PC-9 (cell line): ENCODE measurements at regions not wholly inside any gene's neighbourhood (a gene's known extent, or its start where the extent isn't known, plus 50 kb on each side); places are given as distances from the start of the nearest gene placed in this dataset.

Source experiments
- BruUV-seq: library from RNA; stranded (reverse); fragments of 400-500 nt; replicated peaks from 2 replicates; lab custom pipeline; 2021; lab: Mats Ljungman, UMichigan
- CTCF ChIA-PET: fragments of 300-600 bp; sonication (Branson Sonifier 250); formaldehyde crosslinking; loops from one replicate; lab custom pipeline; 2022; ENCODE audit warnings: antibody characterized with exemption; lab: Charles Lee
- POLR2A ChIA-PET: fragments of 300-600 bp; sonication (Branson Sonifier 250); formaldehyde crosslinking; loops from one replicate; lab custom pipeline; 2022; ENCODE audit warnings: antibody characterized with exemption; ENCODE audit not compliant: unreplicated experiment; lab: Charles Lee
- DNase-seq, 2 experiments: peaks; one replicate each; pipeline versions ENCODE4 v3.0.0 to v3.0.0-alpha.2; 2015 to 2022; ENCODE audit warnings: mixed read lengths in 1 of 2
- H2AFZ ChIP-seq: fragments of 200-600 bp; sonication (generic); 2 replicates; pipeline ENCODE4 v1.8.1; 2017; ENCODE audit warnings: antibody characterized with exemption
- H3F3A ChIP-seq: fragments of 200-600 bp; sonication (generic); 2 replicates; pipeline ENCODE4 v1.8.1; 2017; ENCODE audit warnings: antibody characterized with exemption, mild to moderate bottlenecking, low read depth; ENCODE audit not compliant: insufficient read depth
- H3K27ac ChIP-seq: fragments of 200-600 bp; sonication (generic); 2 replicates; pipeline ENCODE4 v1.6.1; 2016; ENCODE audit warnings: mixed run types
- H3K27me3 ChIP-seq: fragments of 200-600 bp; sonication (generic); 2 replicates; pipeline ENCODE4 v1.6.1; 2016; ENCODE audit warnings: low read depth, mixed run types; ENCODE audit not compliant: insufficient read depth
- H3K36me3 ChIP-seq: fragments of 200-600 bp; sonication (generic); 2 replicates; pipeline ENCODE4 v1.6.1; 2016; ENCODE audit warnings: low read depth, mixed run types
- H3K4me1 ChIP-seq: fragments of 200-600 bp; sonication (generic); replicated peaks from 2 replicates; pipeline ENCODE4 v1.6.1; 2016; ENCODE audit warnings: mixed run types; ENCODE audit not compliant: insufficient read depth
- H3K4me2 ChIP-seq: fragments of 200-600 bp; sonication (generic); 2 replicates; pipeline ENCODE4 v1.6.1; 2017; ENCODE audit warnings: mixed run types
- H3K4me3 ChIP-seq: fragments of 200-600 bp; sonication (generic); 2 replicates; pipeline ENCODE4 v1.6.1; 2016; ENCODE audit warnings: mixed run types
- H3K79me2 ChIP-seq: fragments of 200-600 bp; sonication (generic); 2 replicates; pipeline ENCODE4 v1.6.1; 2017; ENCODE audit warnings: low read depth, mixed run types
- H3K9me2 ChIP-seq: fragments of 200-600 bp; sonication (generic); 2 replicates; pipeline ENCODE4 v1.8.1; 2017; ENCODE audit warnings: mild to moderate bottlenecking; ENCODE audit not compliant: insufficient read depth
- H3K9me3 ChIP-seq: fragments of 200-600 bp; sonication (generic); 2 replicates; pipeline ENCODE4 v1.8.1; 2016; ENCODE audit warnings: low read depth; ENCODE audit not compliant: insufficient read depth
- H4K20me1 ChIP-seq: fragments of 200-600 bp; sonication (generic); 2 replicates; pipeline ENCODE4 v1.8.1; 2017; ENCODE audit not compliant: insufficient read depth
- CTCF ChIP-seq: fragments of 200-600 bp; sonication (generic); conservative IDR thresholded peaks from 2 replicates; pipeline ENCODE4 v1.6.1; 2017; ENCODE audit warnings: mixed run types, antibody characterized with exemption, mild to moderate bottlenecking, moderate library complexity
- EZH2 ChIP-seq: fragments of 200-600 bp; sonication (generic); IDR thresholded peaks from 2 replicates; pipeline ENCODE4 v1.8.0; 2017; ENCODE audit warnings: antibody characterized with exemption, low read depth
- intact Hi-C: fragments of 100-400 bp; cut with micrococcal nuclease; formaldehyde crosslinking; loops from one replicate; pipeline ENCODE4 v1.10.0; 2022; ENCODE audit not compliant: unreplicated experiment

- H3K4me3 ChIP-seq, result no peak overlapping the region
- peak overlapping the region; percentile 43 for H3K4me2 ChIP-seq
Observed at GRCh38 chr11:27904358-27905055, 203.4 kb downstream of the KIF18A start.

GRCh38 chr11:27902981-27903624, 202.8 kb upstream of the BDNF start:
- no peaks in the 10 kb centered on the region for H3K27me3 ChIP-seq
- intact Hi-C loops, result no loop called here
- DNase-seq, result peak in 1 of 2 experiments; percentile 63
- H3K4me2 ChIP-seq, result no peak overlapping the region
- H3K4me1 ChIP-seq, result peaks cover 34% of the 10 kb centered on the region
- H3K4me3 ChIP-seq, result no peak overlapping the region
- H2AFZ ChIP-seq, result no peak overlapping the region
- ChIA-PET CTCF (no interaction called here), POLR2A (no interaction called here)
- BruUV-seq, result no TSS peak
- no peaks in the 10 kb centered on the region for H4K20me1 ChIP-seq
- H3K36me3 ChIP-seq, result no peaks in the 10 kb centered on the region
- H3F3A ChIP-seq, result peaks cover 19% of the 10 kb centered on the region
- H3K9me3 ChIP-seq, result no peaks in the 10 kb centered on the region; the same call in 1 of the 2 replicates
- TF ChIP-seq EZH2 (no peak), CTCF (no peak)
- no peaks in the 10 kb centered on the region for H3K79me2 ChIP-seq
- H3K27ac ChIP-seq, result no peak overlapping the region
- no peaks in the 10 kb centered on the region for H3K9me2 ChIP-seq

More at GRCh38 chr11:27904358-27905055, 203.4 kb downstream of the KIF18A start:
- TF ChIP-seq CTCF (no peak), EZH2 (no peak)
- Histone ChIP-seq H3K4me1 (peaks cover 34% of the 10 kb centered on the region), H2AFZ (peak overlapping the region; percentile 56; the same call in 1 of the 2 replicates), H3K27ac (no peak overlapping the region), H3K27me3 (no peaks in the 10 kb centered on the region), H3K36me3 (no peaks in the 10 kb centered on the region), H3K9me3 (no peaks in the 10 kb centered on the region; the same call in 1 of the 2 replicates), H3K79me2 (no peaks in the 10 kb centered on the region), H3F3A (peaks cover 19% of the 10 kb centered on the region), H4K20me1 (no peaks in the 10 kb centered on the region), H3K9me2 (no peaks in the 10 kb centered on the region)
- BruUV-seq, result no TSS peak
- ChIA-PET CTCF (no interaction called here), POLR2A (no interaction called here)
- intact Hi-C loops, result no loop called here
- DNase-seq, result peak in 1 of 2 experiments; percentile 43

- no peak overlapping the region for H3K27ac ChIP-seq
- TF ChIP-seq EZH2 (no peak), CTCF (no peak)
- no peaks in the 10 kb centered on the region; the same call in 1 of the 2 replicates for H3K9me3 ChIP-seq
- no peaks in the 10 kb centered on the region; the same call in 1 of the 2 replicates for H3K9me2 ChIP-seq
- H3K36me3 ChIP-seq, result no peaks in the 10 kb centered on the region
- DNase-seq, result no peak
- H3K4me3 ChIP-seq, result no peak overlapping the region
- H3K27me3 ChIP-seq, result no peaks in the 10 kb centered on the region
- no peak overlapping the region for H3K4me2 ChIP-seq
- H4K20me1 ChIP-seq, result no peaks in the 10 kb centered on the region
- no peaks in the 10 kb centered on the region for H3F3A ChIP-seq
- POLR2A ChIA-PET, result no interaction called here
- no TSS peak for BruUV-seq
- CTCF ChIA-PET, result no interaction called here
- no peaks in the 10 kb centered on the region for H3K79me2 ChIP-seq
- H3K4me1 ChIP-seq, result peaks cover 10% of the 10 kb centered on the region
- no peak overlapping the region for H2AFZ ChIP-seq
- intact Hi-C loops, result no loop called here
Observed at GRCh38 chr11:27898166-27898565, 197.9 kb upstream of the BDNF start.
